MM.1S (cell line): ENCODE measurements at regions not wholly inside any gene's neighbourhood (a gene's known extent, or its start where the extent isn't known, plus 50 kb on each side); places are given as distances from the start of the nearest gene placed in this dataset.

Experiments used
- CTCF ChIP-seq: fragments of 300-600 bp; sonication (generic); IDR thresholded peaks from 2 replicates; pipeline ENCODE4 v1.5.1; 2016; ENCODE audit warnings: antibody characterized with exemption, low read length, mixed read lengths
- EZH2phosphoT487 ChIP-seq: fragments of 300-600 bp; sonication (generic); IDR thresholded peaks from 2 replicates; pipeline ENCODE4 v1.6.1; 2018; ENCODE audit warnings: antibody characterized with exemption, low read length

DNA sequence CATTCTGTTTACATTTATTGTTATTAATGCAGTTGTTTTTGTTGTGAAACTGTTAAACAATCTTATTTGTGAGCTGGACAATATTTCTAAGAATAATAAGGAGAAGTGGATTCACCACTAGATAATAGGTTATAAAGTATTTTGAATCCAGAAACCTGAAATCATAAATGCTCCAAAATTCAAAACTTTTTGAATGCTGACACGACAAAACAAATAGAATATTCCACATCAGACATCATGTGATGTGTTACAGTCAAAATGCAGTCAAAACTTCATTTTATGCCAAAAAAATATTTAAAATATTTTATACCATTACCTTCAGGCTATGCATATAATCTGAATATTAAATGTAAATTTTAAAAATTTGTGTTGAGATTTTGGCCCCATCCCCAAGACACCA, 1321.4 kb downstream of the SLITRK1 start:
- TF ChIP-seq CTCF (no peak), EZH2phosphoT487 (no peak)
